Fibroblast of gingiva (primary cell): ENCODE measurements at regions not wholly inside any gene's neighbourhood (a gene's known extent, or its start where the extent isn't known, plus 50 kb on each side); places are given as distances from the start of the nearest gene placed in this dataset.
"Not testable (repeated sequence)": the region's sequence is repeated elsewhere in the genome, so short reads cannot be mapped to it uniquely, and the experiment has no call there.

Experiments
- DNase-seq: peaks from one replicate; pipeline ENCODE4 v3.0.0-alpha.2; 2011; ENCODE audit warnings: low read depth

GRCh38 chr12:24668563-24668962 lies 280.3 kb downstream of the BCAT1 start:
- no peak for DNase-seq

GRCh38 chr12:24664161-24664880 lies 284.6 kb downstream of the BCAT1 start:
- DNase-seq = no peak

- peak; percentile 93 for DNase-seq
Observed at GRCh38 chr12:24661657-24662096, 287.2 kb downstream of the BCAT1 start.

DNA sequence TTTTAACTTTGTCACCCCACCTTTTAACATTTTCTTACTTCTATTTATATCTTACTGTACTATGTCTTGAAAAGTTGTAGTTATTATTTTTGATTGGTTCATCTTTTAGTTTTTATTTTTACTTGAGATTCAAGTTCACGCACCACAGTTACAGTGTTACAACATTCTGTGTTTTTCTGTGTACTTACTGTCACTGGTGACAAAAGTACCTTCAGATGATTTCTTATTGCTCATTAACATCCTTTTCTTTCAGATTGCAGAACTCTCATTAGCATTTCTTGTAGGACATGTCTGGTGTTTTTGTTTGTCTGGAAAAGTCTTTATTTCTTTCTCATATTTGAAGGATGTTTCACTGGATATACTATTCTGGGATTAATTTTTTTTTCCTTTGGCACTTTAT lies 289.9 kb downstream of the BCAT1 start:
- DNase-seq = no peak

DNA sequence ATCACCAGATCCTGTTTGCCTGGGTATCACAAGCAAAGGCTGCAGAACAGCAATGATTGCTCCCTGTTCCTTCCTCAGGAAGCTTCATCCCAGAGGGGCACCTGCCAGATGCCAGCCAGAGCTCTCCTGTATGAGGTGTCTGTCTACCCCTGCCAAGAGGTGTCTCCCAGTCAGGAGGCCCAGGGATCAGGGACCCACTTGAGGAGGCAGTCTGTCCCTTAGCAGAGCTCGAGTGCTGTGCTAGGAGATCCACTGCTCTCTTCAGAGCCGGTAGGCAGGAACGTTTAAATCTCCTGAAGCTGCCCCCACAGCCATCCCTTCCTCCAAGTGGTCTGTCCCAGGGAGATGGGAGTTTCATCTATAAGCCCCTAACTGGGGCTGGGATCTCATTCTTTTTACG lies 294.6 kb downstream of the BCAT1 start:
- DNase-seq = not testable (repeated sequence)

GRCh38 chr12:24649634-24650033 lies 299.3 kb downstream of the BCAT1 start:
- no peak for DNase-seq

GRCh38 chr12:24649209-24649608 lies 299.7 kb downstream of the BCAT1 start:
- no peak for DNase-seq

- no peak for DNase-seq
Observed at GRCh38 chr12:24645254-24645653, 303.6 kb downstream of the BCAT1 start.

DNA sequence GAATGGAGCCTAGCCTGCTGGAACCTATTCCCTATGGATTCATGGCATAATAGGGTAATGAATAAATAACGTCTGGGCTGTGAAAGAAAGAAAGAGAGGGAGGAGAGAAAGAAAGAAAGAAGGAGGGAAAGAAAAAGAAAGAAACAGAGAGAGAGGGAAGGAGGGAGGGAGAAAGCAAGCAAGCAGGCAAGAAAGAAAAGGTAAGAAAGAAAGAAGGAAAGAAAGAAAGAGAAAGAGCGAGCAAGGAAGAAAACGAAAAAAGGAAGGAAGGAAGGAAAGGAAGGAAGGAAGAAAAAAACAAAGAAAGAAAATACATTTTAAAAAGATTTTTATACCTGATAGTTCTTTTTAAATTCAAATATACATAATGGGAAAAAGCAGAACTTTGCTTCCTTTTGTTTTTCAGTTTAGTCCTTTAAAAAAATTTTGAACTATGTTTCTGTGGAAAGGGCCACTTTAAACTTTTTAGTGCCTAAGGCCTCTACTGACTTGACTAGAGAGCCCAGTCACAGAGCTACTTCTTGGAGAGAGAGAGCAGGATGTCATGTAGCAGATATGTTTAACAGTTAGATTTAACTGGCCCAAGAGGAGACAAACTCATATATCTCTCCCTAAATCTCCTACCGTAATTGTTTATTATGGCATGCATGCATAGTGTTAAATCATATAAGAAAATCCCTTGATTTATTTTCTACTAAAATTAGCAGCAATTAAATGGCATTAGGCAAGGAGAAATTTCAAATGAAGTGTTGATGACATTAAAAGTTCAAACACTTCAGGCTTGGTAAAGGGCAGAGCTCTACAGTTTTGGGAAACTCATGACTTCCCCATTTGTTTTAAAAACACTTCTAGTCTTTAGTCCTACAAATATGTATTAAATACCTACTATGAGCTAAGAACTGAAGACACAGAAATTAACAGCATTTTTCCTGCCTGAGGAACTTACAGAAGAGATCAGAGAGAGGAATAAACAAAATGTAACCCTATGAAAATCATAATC lies 305.5 kb downstream of the BCAT1 start:
- no peak for DNase-seq

DNA sequence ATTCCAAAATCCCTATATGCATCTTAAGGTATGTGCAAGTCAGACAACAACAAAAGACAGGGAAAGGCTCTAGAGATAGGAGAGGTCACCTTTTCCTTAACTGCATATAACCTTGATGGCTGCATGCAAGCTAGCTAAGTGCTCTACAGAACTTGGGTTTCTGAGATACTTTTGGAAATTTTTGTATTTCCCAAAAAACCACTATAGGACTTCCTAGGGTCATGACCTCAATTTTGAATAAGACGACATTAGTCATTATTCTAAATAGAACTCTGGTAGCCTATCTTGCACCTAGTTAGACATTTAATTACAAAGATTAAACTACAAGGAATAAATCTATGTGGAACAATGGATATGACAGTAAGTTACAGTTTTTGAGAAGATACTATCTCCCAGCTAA lies 309.3 kb downstream of the BCAT1 start:
- DNase-seq = no peak

DNA sequence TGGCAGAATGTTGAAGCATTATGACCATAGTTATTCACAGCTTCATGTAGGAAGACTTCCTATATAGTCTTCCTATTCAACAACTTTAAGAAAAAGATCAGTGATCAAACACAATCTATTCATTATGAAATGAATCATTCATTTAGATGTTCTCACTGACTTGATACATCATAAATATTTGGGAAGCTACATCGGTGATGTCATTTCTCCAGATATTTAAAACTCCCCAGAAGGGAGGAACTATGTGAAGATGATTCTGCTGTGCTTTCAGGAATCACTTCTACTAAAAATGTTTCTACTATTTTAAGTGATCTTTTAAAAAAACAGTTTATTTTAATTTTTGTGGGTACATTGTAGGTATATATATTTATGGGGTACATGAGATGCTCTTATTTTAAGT lies 316.4 kb downstream of the BCAT1 start:
- DNase-seq = no peak

GRCh38 chr12:24631676-24632426 lies 317.1 kb downstream of the BCAT1 start:
- DNase-seq = peak; percentile 66

GRCh38 chr12:24630856-24631255 lies 318.0 kb downstream of the BCAT1 start:
- DNase-seq = no peak

- no peak for DNase-seq
Observed at GRCh38 chr12:24630446-24630845, 318.5 kb downstream of the BCAT1 start.

DNA sequence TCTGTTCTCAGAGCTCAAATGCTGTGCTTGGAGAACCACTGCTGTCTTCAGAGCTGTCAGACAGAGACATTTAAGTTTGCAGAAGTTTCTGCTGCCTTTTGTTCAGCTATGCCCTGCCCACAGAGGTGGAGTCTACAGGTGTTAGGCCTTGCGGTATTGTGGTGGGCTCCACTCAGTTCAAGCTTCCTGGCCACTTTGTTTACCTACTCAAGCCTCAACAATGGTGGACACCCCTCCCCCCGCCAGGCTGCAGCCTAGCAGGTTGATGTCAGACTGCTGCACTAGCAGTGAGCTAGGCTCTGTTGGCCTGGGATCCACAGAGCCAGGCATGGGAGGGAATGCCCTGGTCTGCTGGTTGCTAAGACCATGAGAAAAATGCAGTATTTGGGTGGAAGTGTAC lies 323.8 kb downstream of the BCAT1 start:
- DNase-seq = no peak

GRCh38 chr12:24619954-24620353 lies 328.9 kb downstream of the BCAT1 start:
- not testable (repeated sequence) for DNase-seq

- no peak for DNase-seq
Observed at GRCh38 chr12:24617471-24617870, 331.4 kb downstream of the BCAT1 start.

- DNase-seq = no peak
Observed at GRCh38 chr12:24615967-24616411, 332.9 kb downstream of the BCAT1 start.

DNA sequence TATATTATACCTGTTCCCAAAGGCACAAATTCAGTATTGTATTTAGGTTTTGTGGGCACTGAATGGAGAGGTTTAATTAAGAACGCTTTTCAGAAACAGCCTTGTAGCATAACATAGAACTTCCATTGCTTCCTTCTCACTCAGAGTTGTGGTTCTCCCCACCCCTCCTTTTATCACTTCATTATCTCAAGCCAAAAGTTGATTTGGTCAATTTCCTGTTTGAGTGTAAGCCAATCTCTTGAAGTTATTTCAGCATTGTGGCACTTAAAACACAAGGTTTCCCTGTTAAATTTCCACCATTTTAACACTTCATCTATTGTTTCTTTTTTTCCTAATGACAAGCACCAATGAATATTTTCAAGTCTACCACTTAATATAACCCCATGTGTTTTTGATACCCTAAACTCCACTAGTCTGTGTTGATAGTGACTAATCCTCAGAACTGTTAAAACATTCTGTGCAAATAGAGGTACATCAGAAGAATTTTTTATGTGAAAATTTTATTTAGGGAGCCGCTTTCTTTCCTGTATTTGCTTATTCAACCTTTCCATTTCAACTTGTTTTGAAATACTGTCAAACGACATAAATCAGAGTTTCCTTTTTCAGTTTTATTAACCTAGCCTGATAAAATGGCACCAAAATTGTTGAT lies 340.1 kb downstream of the BCAT1 start:
- DNase-seq = no peak

DNA sequence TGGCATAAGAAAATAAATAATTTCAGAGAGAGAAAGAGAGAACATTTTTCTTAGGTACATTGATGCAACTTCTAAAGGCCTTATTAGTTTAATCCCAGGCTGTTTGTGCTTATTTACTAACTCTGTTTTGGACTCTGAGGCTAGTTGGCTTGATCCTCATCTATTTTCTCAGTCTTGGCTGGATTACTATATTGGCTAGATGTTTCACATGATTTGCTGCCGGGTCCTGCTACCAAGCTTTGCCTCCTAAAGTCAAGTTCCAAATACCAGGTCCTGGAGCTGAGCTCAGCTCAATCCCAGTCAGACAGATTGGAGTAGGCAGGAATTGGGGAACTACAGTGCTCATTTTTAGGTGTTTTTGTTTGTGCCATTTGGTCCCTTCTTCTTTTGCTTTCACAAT lies 340.8 kb downstream of the BCAT1 start:
- DNase-seq = no peak

DNA sequence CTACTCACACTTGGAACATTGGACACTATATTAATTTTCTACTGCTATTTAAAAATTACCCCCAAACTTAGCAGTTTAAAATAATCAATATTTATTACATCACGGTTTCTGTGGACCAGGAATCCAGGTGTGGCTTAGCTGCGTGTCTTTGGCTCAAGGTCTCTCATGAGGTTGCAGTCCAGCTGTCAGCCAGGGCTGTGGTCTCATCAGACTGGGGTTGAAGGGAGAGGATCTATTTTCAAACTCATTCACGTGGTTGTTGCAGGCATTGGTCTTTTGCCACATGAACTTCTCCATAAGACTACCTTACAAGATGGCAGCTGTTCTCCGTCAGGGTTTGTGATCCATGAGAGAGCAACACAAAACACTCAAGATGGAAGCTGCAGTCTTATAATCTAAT lies 343.0 kb downstream of the BCAT1 start:
- no peak for DNase-seq

DNA sequence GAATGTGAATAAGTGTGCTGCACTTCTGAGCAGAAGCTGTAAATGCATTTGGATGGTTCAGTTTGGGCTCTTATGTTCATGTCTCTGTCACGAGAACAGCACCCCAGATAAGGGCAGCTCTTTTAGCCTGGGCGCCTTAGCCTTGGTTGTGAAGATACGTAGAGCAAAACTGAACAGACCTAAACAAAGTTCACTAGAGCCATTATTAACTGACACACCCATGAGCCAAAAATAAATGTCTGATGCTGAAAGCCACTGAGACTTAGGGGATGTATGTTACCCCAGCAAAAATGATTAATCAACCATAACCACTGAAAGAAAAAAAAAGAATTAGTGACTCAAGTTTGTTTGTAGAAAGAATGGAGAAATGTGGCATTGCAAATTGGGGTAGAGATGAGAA lies 343.4 kb downstream of the BCAT1 start:
- DNase-seq = no peak
